Stimulated activated CD8-positive, alpha-beta memory T cell treated with anti-CD3 and anti-CD28 coated beads, Interleukin-4, amount 100 ng/mL, for 1 hour (primary cell): ENCODE measurements at regions not wholly inside any gene's neighbourhood (a gene's known extent, or its start where the extent isn't known, plus 50 kb on each side); places are given as distances from the start of the nearest gene placed in this dataset.
"Not testable (repeated sequence)": the region's sequence is repeated elsewhere in the genome, so short reads cannot be mapped to it uniquely, and the experiment has no call there.

Experiments
- DNase-seq, 2 donors: peaks; one replicate each; pipeline ENCODE4 v3.0.0-alpha.2; 2020; ENCODE audit warnings: low read depth in 2 of 2, low spot score in 1 of 2

DNA sequence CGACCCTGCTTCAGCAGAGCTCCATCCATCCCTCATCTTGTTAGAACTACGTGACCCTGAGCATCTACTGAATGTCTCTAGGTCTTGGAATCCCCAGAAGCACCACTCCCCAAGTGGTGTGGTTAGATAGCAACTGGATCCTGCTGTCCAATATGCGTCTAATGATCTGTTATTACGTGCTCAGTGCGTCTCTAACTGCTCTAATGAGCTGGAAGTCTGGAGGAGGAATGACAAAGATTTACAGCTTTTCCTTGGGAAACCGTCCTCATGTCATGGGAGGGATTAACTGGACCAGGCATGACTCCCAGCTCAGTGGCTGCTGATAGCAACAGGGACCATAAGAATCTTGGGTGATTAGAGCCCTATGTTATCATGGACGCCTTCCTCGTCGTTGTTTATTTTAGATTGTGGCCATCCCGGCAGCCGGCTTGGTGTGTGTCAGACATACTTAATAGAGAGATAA, 150.9 kb downstream of the HS3ST3B1 start:
- no peak for DNase-seq

DNA sequence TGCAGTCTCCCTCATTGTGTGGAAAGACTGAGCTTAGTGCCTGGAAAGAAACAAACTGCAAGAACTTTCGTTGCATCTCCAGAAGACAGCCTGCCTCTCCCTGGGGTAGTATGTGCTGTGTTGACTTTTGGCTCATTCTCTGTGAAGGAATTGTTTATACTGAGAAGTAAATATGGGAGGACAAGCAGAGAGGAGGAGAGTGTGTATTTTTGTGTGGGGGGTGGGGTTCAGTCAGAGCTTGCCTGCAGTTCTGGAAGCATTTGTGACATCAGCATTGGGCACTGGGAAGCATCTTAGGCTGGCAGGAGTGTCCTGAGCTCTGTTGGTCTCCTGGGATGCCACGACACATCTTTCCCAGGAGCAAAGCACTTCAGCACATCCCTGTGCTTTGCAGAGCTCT, 147.9 kb downstream of the HS3ST3B1 start:
- no peak for DNase-seq

DNA sequence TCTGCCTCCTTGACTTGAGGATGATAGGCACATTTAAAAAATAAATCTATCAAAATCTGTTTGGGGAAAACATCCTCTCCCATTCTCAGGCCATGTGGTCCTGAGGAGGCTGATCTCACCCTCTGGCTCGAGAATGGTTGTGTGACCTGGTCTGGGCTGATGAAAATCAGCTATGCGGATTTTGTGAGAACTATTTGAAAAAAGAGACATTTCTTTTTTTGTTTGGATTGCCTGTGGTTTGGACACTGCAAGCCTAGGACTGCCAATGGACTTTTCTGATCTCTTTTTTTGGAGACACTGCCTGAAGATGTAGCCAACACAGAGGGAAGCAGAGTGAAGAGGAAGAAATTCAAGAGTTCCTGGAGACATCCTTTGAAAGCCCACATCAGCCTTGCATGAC, 145.9 kb downstream of the HS3ST3B1 start:
- no peak for DNase-seq

- no peak for DNase-seq
Observed at GRCh38 chr17:14444915-14445314, 144.0 kb downstream of the HS3ST3B1 start.

- DNase-seq, result no peak
Observed at GRCh38 chr17:14442798-14443528, 142.1 kb downstream of the HS3ST3B1 start.

DNA sequence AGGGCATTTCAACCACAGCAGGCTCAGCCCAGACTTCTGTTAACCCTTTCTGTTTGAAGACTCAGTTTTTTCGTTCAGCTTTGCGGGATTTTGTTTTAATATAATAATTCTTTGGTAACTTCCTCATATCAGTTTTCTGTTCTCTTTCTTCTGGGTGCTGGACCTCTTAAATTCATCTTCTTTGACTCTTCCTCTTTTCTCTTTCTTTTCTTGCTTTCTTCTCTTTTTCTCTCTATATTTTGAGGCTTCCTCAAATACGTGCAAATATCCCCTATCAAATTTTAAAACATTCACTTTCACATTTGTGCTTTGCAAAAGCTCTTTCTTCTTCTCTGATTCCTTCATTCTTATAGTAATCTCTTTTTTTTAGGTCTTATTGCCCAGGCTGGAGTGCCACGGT, 136.3 kb downstream of the HS3ST3B1 start:
- DNase-seq, result no peak

DNA sequence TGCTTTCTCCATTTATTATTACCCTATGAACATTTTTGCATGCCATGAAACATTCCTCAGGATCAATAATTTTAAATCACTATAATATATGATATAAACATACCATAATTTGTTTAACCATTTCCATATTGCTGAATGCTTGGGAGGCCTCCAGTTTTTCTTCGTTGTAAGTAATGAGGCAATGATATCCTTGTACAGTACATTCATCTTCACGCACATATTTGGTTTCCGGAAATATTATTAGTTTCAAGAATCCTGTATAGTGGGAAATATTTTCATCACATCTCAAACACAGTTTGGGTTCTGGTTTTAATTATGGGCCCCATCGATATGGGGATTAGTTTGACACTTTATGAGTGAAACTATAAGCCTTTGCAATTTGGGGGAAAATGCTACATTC, 135.4 kb downstream of the HS3ST3B1 start:
- no peak for DNase-seq

DNA sequence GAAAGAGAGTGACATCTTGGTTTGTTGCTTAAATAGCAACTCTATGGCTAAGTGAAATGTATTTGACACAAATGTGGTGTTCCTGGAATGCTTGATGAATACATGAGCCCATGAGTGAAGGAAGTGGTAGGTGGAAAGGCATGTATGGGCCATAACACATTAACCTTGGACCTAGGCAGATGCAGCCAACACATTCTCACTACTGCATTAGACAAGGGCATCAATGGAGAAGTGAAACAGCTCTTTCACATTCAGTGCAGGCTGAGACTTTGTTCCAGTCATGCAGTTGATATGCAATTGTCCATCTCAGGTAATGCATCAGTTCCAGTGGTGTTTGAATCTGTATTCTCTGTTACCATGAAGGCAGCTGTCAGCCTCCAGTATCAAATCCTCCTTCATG, 133.6 kb downstream of the HS3ST3B1 start:
- DNase-seq, result no peak

DNA sequence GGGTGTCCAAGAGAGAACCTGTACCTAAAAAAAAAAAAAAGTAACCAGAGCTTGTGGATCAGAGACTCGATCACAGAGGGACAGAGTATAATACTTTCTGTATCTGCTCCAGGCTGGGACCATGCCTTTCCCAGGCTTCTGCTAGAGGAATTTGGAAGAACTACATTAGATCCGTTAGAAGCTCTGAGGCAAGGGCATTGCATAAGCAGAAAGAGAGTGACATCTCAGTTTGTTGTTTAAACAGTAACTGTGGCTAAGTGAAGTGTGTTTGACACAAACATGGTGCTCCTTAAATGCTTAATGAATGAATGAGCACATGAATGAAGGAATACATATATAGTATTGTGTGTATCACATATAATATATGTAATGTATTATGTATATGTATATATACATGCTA, 131.2 kb downstream of the HS3ST3B1 start:
- DNase-seq, result no peak

- no peak for DNase-seq
Observed at GRCh38 chr17:14429084-14429483, 128.2 kb downstream of the HS3ST3B1 start.

- DNase-seq, result no peak
Observed at GRCh38 chr17:14428648-14429029, 127.8 kb downstream of the HS3ST3B1 start.

- DNase-seq, result peak; percentile 8 to 23
Observed at GRCh38 chr17:14427900-14428647, 127.2 kb downstream of the HS3ST3B1 start.

GRCh38 chr17:14423156-14423555, 122.3 kb downstream of the HS3ST3B1 start:
- DNase-seq, result not testable (repeated sequence)

DNA sequence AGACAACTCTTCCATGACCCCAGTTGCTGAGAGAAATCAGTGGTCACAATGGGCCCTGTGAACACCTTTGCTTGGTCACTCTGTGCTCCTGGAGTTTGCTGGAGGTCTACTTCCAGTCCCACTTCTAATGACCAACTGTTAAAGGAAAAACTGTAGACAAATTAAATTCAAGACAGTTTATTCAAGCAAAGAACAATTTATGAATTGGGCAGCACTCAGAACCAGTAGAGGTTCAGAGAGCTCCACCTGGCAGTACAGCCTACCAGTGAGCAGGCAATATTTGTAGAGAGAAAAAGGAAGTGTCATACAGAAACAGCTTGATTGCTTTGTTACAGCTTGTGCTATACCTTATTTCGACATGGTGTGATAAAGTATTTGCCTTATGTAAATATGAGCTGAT, 116.5 kb downstream of the HS3ST3B1 start:
- DNase-seq, result no peak

DNA sequence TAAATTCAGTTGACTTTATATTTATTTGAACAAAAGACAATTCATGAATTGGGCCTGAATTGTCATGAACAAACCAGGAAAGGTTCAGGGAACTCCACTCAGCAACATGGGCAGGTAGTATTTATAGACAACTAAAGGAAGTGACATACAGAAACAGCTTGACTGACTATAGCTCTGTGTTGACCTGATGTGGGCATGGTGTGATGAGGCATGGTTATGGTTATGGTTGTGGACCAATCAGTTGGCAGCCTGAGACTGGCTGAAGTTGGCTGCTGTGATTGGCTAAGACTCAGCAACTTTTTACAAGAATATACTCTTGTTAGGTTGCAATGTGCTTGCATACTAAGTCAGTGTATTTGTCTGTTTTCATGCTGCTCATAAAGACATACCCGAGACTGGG, 108.4 kb downstream of the HS3ST3B1 start:
- no peak for DNase-seq

DNA sequence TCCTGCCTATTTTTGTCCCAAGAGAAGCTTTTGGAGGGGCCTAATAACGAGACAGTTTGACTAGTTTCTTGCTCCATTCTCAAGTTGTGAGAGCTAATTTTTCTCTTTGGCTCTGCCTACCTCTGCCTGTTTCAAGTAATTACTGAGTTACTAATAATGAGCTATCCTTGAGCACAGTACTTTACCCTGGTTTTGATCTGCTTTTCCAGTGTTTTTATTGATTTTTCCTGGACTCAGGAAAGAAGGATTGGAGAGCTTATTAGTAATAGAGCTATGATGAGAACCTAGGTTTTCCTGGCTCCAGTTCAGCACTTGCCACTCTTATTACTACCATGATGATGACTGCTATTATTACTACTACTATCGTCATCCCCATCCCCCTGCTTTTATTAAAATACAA, 106.7 kb downstream of the HS3ST3B1 start:
- no peak for DNase-seq

DNA sequence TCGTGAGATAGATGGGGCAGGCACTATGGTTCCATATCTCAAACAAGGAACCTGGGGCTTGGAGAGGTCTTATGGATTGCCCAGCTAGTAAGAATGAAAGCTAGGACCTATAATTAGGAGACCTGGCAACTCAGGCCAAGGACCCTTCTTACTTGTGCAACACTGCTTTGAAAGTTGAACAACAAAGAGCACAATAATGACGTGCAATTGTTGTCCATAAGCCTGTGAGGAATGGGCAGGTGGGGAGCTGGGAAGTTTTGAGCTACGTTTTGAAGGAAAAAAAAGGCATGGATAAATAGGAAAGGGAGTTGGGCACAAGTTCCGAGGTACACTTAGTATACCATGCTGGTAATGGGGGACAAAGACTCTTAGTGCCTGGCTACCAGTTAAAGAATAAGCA, 104.3 kb downstream of the HS3ST3B1 start:
- DNase-seq, result no peak
